Suppressor macrophage treated with lipopolysaccharide for 4 hours (primary cell): ENCODE measurements at regions not wholly inside any gene's neighbourhood (a gene's known extent, or its start where the extent isn't known, plus 50 kb on each side); places are given as distances from the start of the nearest gene placed in this dataset.

ENCODE experiments used
- DNase-seq: peaks from one replicate; pipeline ENCODE4 v3.0.0-alpha.2; 2020

DNA sequence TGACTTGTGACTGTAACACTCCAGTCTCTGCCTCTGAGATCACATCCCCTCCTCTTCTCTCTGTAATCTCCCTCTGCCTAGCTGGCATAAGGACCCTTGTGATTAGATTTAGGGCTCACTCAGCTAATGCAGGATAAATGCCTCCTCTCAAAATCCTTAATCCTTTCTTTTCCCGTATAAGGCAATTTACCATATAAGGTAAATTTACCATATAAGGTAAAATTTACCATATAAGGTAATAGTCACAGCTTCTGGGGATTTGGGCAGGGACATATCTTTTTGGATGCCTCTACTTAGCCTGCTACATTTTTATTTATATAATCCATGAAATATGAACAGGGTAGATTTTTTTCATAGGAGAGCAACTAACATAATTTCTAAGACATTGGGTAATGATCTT lies 318.0 kb upstream of the PUM3 start:
- DNase-seq: no peak

DNA sequence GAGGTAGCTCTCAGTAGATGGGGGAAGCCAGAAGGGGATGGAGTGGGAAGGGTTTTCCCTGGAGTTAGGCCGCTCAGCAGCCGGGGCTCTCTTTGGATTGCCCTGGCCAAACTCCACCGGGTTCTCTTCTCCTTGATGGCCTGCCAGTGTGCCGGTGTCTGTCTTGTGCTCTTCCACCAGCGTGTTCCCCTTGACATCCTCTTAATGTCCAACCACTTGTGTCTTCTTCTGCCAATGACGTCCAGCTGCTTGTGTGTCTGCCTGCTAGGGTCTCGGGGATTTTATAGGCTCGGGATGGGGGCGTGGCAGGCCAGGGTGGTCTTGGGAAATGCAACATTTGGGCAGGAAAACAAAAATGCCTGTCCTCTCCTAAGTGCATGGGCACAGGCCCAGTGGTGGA lies 313.1 kb upstream of the PUM3 start:
- no peak for DNase-seq

DNA sequence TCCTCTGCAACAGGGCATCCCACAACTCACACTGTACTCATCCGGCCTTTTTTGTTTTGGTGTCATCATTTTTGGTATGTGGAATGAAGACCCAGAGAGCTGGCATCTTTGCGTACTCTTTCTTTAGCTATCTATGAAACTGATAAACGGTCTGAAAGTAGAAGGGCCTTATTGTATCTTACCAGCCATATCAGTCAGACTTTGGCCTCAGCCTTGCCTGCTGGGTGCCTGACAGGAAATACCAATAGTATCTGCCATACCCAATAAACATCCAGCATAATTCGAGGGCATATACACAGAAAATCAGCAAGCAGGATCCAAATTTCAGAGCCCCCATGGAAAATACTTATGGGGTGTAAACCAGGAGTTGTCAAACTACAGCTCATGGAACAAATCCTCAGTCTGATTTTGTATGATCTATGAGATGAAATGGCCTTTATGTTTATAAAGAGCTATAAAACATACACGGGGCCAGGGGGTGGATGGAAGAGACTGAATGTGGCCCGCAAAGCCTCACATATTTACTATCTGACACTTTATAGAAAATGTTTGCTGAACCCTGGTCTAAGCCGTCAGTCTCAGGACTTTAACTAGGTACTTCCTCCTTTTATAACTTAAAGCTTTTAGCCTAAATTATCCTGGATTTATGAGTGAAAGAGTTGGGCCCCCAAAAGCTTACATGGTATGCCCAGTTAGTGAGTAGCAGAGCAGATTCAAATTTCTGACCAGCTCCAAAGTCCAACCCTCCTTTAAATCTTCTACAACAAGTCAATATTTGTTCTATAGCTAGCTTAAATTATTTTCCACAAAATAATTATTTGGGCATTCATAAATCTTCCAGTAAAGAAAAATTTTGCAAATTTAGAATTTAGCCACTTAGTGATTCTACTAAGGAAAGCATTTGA lies 308.0 kb upstream of the PUM3 start:
- no peak for DNase-seq

DNA sequence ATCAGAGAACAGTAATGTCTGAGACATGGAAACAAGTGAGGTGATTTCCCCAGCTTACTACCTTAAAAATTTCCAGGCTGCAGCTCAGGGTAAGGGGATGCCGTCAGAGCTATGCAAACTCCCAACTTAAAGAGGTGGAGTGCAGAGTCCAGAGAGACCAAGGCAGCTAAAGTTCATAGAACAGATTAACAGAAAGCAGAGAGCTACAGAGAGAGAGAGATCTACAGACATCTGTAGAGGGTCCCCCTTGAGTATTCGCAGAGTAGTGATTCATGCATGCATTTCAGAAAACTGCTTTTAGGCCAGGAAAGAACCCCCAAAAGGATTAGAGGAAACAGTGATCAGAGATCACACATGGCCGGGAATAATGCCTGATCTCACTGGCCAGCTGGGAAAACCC lies 306.2 kb upstream of the PUM3 start:
- no peak for DNase-seq

DNA sequence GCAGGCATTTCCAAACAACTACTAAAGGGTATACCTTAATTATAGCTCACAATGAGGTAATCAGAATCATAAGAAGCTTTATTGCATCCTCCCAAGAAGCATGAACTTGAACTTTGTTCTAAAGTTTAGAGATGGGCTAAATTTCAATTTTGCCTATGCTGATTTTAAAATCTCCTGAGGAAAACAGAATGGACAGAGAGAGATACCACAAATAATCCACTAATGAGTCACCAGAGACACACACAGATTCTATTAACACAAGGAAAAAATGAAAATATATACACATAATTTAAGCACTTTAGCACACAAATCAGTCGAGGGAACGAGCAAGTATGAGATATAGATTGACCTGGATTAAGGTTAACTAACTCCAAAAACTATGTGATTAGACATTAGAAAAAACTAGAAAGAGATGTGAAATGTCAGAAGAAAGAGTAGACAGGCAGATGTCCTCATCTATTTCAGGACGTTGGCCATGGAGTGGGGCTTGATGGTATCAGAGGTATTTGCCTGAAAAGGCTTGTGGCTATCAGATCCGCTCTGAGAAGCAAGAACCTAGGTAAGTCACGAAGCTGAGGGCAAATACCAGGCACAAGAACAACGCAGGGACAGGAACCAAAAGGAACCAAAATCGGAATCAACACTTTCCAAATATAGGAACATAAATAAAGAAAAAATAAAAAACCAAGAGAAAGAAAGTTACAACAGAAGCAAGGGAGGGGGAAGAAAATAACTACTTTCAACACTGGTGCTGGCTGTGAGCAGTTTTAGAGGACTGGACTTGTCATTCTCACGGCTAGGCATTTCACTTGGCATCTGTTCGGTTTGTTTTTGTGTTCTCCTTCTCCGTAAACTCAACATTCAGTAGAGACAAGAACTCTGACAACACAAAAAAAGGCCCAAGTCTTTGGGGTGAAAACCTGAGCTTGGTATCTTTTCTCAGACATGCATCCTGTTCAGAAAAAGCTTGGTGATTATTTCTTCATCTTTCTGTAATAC lies 294.6 kb upstream of the PUM3 start:
- DNase-seq: no peak

DNA sequence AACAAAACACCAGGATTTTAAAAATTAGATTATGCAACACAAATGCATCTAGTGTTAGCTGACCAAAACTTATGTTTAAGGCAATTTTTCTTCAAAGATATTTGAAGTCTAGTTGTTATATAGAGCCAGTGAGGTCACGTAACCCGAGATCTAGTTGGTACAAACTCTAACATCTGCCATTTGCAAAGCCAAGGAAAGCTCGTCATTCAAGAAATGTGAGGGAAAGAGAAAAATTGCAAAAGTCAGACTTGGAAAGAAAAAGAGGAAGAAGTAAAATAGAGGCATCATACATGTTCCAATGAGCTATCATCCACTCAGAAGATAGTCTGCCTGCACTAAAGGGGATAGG lies 293.4 kb upstream of the PUM3 start:
- peak; percentile 10 for DNase-seq

DNA sequence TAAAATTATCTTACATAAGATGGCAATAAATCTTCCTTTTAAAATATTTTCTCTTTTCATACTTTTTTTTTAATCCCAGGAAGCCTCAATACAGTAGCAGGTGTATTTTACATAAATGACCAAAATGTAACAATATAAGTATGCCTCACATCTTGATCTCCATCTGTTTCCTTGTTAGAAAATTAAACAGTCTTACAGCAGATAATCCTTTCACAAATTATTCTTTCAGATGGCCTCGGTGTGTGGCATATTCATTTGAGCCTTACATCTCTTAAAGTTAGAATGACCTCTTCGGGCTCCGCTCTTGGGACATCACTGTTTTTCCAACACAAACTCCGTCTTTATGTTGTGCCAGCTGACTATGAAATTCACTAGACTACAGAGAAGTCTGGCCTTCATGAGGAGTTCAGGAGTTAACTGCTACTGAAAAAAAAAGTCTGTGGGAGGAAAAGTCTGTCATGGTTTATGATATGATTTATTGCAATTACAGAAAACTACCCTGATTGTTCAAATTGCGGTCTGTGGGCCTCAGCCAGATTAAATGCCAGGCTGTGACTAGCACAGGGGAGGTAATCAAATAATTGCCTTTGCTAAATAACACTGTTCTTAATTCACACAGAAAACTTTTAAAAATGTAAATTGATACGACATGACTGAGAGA lies 292.9 kb upstream of the PUM3 start:
- DNase-seq: no peak

DNA sequence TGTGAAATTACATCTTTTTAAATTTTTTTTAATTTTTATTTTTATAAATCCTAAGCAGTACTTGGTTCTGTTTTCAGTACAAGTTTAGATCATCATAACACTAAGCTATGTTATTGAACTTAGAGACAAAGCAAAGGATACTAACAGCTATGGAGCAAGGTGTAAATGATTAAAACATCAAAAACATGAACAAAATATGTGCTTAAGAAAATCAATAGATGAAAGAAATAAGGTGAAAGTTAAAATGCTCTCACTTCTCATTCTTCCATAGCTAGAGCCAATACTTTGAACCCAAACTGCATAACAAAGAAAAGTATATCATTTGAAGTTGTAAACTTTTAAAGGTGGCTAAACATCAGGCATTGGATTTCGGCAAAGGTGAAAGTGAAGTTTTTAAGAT lies 292.3 kb upstream of the PUM3 start:
- no peak for DNase-seq

DNA sequence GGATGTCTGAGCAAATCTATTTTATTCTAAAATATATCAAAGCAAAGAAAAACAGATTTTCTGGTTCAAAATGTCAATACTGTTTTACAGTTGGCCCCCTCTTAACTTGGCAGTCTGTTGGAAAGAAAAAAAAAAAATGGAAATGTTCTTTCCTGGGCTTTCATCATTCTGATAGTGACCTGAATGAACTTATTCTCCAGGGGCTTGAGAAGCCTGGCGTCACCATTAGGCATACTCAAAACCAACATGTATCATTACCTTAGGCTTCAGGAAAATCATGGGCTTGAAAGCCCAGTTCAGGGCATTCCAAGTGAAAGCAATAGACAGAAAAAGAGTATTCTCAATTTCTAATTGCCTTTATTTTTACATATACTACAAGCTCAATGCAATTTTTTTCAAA lies 283.7 kb upstream of the PUM3 start:
- DNase-seq: no peak

DNA sequence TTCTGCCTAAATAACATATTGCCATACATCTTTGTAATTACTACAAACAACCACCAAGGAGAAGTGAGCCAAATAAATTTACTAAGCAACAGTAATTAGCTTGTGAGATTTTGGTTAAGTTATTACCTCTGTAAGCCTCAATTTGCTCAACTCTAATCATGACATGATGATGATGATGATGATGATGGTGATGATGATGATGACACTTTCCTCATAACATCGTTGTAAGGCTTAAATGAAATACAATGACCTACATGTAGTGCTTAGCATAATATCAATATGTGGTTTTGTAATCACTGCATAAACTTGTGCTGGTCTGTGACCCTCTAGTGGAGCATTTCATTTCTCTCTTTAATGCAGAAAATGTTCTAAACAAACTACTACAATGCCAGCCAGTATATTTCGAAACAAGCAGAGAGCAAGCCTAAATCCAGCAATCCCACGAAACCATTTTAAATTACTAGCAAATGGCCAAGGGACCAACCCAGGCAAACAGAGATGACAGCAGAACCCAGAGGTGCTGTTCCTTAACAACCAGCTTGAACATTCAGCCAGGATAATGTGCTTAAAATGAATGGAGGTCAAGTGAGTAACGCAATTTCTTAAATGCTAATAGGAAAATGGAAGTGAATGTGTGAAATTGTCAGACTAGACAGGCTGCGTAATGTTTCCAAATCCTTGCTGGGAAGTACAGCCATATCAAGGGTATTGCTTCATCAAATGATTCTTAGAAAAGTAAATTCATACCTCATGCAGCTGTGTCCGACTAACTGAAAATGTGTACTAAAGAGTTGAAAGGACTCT lies 281.9 kb upstream of the PUM3 start:
- peak; percentile 83 for DNase-seq

DNA sequence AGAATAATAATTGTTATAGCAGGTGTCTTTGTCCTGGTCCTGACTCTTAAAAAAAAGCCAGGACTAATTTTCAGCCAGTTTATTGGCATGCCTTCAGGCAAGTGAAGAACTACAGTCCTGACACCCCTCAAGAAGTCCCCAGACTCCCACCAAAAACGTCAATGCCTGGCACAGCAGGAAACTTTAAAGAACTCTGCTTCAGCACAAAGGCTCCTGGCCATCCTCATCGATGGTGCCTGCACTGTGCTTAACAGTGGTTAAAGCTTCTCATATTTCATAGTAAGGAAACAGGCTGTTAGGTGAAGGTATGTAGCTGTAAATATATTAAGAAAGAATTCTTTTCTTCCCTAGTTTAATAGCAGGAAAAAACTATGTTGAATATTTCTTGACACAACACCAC lies 280.1 kb upstream of the PUM3 start:
- no peak for DNase-seq

DNA sequence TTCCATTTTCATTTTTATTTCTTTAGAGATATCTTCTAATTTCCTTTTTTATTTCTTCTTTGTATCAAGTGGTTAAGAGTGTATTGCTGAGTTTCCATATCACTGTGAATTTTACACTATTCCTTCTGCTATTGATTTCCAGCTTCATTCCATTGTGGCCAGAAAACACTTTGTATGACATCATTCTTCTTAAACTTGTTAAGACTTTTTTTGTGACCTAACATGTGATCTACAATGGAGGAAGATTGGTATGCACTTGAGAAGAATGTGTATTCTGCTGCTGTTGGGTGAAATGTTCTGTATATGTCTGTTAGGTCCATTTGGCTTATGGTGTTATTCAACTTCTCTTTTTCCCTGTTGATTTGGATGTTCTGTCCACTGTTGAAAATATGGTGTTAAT lies 274.2 kb upstream of the PUM3 start:
- no peak for DNase-seq

DNA sequence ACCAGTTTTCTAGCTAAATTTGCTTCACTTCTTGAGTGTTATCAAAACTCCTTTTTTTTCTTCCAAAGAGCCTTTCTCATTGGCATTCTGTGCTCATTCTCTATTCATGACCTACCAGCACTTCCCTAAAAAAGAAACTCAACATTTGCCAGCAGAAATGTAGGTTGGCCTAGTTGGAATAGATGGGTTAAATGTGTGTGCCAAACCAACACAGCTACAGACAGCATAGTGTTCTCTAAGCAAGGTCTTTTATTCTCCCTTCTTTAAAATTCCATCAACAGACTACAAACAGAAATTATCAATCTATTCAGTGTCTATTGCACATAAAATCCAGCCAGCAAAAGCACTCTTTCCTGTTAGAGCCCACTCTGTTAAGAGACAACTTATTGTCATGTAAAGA lies 255.8 kb upstream of the PUM3 start:
- DNase-seq: no peak

DNA sequence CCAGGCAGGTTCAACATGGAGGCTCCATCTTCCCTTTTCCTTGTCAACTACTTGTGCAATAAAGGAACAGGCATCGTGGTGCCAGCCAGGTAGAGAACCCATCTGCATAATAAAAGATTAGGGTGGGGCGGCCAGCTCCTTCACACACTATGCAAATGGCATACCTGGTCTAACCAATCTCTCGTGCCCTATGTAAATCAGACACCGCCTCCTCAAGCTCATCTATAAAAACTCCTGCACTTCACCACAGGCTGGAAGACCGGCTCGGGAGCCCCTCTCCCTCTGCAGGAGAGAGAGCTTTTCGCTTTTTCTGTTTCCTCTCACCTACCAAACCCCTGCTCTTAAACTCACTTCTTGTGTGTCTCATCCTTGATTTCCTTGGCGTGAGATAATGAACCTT lies 244.3 kb upstream of the PUM3 start:
- no peak for DNase-seq

DNA sequence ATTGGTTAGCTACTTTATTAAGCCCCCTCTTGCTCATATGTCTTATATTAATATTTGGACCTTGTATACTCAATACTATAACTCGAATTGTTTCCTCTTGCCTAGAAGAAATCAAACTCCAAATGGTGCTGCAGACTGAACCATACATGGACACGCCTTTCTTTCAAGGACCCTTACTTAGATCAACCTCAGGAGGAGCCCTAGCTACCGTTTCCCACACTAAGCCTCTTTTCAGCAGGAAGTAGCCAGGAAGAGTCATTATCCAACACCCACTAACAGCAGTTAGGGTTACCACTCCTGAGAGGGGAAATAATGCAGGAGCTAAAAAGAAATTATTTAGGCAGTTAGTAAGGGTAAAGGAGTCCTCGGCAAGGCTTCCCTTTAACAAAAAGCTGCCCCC lies 243.8 kb upstream of the PUM3 start:
- DNase-seq: no peak

DNA sequence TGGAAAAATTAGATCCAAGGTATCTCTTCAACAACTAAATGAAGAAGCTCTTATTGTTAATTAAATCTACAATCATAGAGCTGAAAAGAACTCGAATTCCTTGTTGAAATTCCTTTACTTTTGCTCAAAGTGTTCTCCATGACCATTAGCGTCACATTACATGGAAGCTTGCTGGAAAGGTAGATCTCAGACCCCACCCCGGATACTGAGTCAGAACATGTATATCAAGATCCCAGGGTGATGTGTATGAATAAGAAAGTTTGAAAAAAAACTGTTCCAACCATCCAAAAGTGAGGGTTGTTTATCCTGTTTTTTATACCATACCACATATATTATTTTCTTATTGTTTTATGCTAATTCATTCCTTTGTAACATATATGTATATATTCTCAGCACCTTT lies 237.1 kb upstream of the PUM3 start:
- DNase-seq: no peak

DNA sequence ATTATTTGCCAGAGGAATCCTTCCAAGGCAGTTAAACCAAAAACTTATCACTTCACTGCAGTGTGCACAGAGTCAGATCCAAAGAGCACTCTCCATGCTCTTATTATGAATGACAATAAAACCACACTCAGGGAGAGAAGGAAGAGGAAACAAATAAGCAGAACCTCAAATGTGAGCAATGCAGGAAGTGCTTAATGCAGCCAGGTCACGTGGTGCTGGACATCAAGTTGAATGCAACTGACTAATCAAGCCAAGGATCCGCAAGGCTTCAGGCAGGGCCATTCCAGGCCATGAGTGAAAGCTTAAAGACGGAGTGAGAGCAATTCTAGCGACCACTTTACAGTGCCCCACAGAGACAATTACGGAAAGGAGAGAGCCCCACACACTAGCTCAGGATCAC lies 230.4 kb upstream of the PUM3 start:
- peak; percentile 13 for DNase-seq

DNA sequence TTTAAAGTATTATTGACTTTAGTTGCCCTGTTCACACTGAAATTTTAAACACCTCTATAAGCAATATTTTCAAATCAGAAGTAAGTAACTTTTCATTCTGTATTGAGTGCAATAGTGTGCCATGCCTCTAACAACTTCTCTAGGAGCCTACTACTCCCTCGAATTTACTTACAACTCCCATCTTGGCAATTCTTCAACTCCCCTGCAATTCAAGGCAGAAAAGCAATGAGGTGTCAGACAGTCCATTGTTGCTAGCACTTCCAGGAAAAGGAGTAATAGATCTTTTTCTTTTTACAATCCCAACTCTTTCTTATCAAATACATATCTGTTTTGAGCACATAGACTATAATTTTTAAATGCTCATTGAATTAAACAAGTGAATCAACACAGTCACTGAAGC lies 222.7 kb upstream of the PUM3 start:
- DNase-seq: no peak

DNA sequence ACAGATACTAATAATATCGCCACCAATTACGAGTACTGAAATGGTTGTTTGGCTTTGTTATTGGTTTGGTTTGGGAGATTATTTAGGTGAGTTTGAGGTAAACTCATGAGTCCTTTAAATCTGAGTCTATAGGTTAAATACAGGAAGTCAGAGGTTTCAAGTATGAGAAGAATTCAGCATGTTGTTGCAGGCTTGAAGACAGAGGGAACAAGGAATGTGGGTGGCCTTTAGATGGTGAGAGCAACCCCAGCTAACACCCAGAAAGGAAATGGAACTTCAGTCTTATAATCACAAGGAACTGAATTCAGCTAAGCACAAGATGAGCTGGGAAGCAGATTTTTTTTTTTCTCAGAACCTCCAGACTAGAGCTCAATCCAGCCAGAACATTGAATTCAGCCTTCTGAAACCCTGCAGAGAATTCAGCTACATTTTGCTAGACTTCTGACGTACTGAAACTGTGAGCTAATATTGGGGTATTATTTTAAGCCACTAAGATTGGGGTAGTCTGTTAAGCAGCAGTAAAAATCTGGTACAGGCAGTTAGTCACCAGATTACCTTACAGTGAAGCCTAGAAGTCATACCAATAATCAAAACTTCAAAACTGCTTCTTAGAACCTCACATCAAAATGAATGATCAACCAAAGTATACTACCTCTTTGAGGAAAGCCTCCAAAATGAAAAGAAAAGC lies 216.0 kb upstream of the PUM3 start:
- DNase-seq: no peak

DNA sequence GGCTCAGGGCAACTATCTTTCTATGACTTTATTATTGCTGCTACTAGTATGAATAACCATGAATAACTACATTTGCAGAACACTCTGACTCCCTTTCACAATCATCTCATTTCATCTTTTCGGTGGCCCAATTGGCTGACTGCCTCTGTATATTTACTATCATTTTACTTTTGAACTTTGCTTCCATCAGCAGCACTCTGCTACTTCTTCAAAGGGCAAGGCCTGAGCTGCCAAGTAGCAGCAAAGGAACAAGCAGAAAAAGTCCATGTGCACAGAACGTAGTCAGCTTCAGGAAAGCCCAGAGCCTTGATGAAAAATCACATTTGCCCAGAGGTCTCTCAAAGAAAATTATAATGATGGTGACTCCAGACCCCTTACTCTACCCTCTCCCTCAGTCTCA lies 214.5 kb upstream of the PUM3 start:
- no peak for DNase-seq

DNA sequence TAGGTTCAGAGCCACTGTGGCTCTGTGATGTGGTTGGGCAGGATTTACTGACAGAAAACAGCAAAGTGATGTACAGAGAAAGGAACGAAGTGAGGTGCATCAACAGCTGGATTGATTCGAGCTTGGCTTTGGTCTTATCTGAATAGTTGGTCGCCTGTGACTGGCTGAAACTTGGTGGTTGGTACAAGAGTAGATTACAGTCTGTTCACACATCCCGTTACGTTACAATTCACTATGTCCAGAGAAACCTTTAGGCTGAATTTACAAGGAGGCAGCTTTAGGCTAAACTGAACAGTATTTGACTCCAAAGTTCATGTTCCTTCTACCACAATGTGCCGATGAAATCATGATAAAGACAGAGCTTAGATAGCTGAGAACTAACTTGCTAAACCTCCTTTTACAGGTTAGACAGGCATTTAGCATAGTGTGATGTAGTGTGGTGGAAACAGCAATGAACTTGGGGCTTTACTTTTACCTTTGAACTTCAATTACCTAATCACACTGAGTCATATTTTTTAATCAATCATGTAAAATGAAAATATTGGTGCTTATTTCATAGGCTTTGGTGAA lies 210.2 kb upstream of the PUM3 start:
- DNase-seq: no peak

DNA sequence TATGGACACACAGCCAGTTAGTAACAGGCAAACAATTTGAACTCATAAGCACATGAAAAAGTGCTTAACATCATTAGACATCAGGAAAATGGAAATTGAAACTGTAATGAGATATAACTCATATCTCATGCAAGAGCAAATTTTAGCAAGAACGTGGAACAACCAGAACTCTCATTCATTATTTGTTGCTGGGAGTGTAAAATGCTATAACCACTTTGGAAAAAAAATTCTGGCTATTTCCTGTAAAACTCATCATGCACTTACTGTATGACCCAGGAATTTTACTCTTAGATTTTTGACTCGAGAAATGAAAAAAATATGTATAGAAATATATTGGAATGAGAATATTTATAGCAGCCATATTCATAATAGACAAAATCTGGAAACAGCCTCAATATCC lies 205.7 kb upstream of the PUM3 start:
- DNase-seq: no peak
